ENCODE measurements at regions not wholly inside any gene's neighbourhood (a gene's known extent, or its start where the extent isn't known, plus 50 kb on each side); places are given as distances from the start of the nearest gene placed in this dataset.

DNA sequence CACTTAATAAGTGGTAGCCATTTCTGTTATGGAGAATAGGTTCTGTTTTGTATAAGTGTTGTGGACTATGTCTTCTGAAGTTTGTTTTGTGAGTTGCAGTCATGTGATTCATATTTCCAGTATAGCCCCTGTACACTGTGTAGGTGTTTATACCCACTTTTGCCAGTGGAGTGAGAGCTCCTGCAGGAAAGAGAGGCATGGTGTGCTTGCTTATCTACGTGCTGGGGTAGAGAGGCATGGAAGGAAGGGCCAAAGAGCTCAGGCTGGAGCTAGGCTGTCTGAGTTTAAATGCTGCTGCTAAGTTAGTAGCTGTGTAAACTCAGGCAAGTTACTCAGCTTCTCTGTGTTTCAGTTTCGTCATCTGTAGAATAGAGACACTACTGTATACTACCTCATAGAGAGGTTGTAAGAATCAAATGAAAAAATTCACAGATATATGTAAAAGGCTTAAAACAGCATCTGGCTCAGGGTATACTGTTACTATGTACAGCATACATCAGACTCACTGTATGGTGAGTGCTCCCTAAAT lies 88.2 kb upstream of the SLC38A2 start:
- no peak for DNase-seq

DNA sequence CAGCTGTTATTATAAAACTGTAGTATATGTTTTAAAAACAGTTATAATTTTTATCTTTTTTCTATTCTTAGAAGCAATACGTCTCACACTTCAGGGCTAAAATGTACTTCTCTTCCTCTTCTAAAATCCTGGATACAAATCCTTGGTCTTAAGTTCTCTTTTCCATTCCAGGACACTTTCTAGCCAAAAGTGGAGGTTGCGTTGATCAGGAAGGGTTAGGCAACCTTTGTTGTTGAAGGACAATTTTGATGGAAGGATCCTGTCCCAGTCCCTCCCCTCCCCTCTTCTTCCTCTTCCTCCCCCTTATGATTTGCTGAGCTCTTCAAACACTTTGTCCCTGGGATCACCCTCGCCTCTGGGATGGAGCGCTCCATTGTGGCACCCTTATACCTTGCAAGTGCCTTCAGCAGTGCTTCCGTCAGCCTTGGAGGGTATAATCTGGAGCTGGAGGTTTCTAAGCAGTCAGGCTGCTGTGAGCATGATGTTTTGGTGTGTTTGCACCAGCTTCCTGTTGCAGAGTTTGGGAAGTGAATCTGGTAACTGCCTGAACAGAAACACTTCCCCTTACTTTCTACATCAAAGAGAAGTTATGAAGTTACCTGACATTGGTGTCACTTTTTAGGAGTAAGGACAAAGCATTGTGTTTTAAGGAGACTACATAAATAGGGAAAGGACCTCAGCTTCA lies 87.4 kb upstream of the SLC38A2 start:
- DNase-seq: no peak

DNA sequence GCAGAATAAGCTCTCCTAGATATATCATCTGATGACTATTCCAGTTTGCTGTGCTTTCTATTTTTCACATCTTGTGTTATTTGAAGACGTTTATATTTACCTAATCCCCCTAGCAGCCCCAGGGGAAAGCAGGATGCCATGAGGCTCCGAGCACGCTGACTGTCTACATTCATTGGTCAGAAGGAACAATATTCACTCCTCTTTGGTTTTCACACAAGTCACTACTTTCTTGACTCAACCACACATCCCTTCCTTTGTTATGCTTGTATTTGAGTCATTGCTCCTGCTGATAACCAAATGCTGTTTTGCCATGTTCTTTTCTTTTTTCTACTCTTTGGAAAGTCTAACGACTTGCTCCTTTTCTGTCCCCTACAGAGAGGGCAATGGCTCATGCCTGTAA lies 86.5 kb upstream of the SLC38A2 start:
- no peak for DNase-seq

DNA sequence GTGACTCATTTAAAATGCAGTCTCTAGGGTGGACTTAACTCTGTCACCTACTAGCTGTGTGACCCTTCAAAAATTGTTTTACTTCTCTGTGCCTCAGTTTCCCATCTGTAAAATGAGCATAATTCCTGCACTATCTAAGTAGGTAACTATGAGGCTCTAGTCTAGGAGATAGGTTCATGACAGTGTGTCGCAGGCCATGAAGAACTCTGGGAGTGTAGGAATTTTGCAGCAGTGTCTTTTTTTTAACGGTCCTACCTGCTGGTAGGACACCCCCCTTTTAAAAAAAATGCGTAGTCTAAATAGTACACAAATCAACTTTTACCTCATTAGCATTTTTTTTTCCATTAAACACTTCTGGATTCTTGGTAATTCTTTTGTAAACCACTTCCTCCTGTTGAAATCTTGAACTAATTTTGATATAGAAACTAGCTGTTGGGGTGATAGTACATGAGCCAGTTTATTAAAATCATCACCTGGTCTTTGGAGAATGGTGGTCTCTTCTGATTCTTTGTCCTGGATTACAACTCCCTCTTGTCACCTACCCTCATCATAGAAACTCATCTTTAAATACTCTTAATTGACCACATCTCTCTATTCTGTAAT lies 86.0 kb upstream of the SLC38A2 start:
- DNase-seq: no peak

DNA sequence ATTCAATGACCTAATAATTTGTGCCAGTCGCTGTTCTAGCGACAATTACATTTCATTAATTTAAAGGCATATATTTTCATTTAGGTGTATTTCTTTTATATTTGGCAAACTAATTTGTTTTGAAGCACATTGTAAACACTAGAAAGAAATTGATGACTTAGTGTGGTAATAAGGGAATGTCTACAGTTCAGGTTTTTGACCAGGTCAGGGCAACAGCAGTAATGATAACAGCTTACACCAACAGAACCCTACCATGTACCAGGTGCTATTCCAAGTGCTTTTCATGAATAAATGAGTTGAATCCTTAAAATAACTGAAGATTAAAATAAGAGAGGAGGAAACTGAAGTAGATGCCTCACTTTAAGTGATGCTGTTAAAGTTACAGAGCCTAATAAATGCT lies 85.4 kb upstream of the SLC38A2 start:
- DNase-seq: no peak

DNA sequence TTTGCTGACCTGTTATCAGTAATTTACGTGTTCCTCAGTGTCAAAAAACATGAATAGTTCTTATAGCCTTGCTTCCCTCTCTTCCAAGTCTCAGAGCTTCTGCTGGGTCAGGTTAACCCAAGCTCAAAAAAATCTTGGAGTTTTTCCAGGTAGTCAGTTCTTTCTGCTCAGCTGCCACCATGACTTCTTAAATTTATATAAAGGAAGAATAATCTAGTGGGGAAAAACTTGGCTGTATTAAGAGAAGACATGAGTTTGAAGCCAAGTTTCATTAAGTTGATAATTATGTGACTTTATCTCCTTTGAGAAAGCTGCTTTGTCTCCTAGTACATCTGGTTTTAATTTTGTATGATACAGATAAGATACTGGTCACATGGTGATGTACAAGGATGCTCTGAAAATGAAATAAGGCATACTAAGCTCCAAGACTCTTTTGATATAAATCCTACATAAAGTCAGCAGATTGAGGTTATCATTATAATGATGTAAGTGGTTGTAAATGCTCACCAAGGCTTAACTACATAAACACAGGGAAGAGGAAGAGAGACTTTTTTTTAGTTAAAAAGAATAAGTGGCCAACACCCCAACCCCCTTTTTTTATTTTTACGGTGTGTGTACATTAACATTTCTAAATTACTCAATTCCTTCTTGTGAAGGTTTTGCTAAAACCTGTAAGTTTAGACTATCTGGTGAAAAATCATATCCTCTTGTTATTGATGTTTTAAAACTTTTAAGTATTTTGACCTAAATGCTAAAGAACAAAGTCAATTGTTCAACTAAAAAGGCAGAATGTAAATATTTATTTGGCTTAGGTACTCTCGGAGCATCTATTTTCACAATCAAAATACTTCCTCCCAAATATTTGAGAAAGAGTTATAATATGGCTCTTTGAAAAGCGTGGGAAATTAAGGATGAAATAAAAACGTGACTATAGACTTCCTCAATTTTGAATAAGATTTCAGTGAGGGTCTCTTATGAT lies 84.1 kb upstream of the SLC38A2 start:
- no peak for DNase-seq

DNA sequence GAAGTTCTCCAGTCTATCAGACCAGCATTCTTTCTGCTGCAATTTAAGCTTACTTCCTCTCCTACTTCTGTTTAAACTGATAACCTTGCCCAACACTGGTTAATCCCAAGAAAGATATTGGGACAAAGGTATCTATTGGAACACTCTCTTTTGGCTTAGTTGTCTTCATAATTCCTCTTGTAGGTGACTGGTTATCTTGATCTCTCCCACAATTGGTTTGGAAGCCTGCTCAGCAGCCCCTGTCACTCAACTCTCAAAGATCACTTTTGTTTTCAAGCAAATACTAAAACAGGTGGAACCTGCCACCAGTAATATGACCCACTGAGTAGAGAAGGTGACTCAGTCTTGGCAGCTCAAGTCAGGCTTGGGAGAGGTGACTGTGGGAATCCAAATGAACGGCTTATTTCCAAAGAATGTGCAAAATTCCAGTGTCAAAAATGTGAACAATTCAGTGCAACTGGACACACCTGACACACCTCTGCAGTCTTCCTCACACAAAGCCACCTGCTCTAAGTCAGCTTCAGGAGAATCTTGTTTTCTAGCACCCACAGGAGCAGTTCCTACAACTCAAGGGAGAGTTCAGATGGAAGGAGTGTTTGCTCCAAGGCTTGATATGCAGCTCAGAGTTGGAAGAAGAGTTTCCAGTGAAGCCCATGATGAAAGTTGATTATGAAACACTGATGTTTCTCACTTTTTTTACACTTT lies 83.2 kb upstream of the SLC38A2 start:
- DNase-seq: no peak

DNA sequence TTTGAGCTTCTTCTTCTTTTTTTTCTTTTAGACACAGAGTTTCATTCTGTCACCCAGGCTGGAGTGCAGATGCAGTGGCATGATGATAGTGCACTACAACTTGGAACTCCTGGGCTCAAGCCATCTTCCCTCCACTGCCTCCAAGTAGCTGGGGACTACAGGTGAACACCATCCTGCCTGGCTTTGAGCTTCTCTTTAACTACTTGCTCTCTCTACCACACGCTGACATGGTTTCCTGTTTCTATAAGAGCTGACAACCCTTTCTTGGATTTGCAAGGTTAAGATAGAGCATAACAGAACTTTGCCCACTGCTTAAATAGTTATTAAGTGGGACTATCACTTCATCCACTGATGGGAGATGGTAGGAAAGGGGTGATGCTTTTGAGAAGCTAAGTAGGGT lies 82.4 kb upstream of the SLC38A2 start:
- DNase-seq: no peak

DNA sequence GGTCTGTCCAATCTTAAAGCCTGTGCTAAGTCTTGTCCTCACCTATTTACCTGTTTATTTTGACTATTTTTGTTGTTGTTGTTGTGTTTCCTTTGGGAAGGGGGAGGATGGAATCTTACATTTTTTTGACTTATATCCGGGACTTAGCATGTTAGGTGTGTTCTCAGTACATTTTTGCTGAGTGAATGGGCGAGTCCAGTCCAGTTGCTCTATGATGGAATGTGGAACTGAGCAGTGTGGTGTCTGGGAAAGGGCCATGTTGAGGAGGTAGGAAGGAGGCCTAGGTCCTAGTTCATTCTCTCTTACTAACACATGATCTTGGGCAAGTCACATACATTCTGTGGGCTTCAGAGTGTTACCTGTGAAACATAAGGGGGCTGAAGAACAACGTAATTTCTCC lies 80.9 kb upstream of the SLC38A2 start:
- no peak for DNase-seq

DNA sequence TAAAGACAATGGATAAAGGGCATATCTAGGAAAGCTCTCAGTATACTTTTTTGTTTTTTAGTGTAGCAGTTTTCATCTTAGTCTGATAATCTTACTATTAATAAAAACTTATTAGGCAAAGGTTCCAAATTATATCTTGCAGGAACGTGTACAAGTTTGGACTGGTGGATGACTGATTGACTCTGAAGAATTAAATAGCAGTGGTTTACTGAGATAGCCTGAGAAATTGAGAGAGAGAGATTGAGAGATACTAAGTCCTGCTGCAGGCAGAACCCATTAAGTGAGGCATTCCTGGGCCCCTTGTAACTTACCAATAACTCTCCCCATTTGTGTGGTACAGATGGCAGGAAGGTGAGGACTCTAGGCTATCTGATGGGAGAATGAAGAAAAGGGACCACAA lies 80.2 kb upstream of the SLC38A2 start:
- no peak for DNase-seq

DNA sequence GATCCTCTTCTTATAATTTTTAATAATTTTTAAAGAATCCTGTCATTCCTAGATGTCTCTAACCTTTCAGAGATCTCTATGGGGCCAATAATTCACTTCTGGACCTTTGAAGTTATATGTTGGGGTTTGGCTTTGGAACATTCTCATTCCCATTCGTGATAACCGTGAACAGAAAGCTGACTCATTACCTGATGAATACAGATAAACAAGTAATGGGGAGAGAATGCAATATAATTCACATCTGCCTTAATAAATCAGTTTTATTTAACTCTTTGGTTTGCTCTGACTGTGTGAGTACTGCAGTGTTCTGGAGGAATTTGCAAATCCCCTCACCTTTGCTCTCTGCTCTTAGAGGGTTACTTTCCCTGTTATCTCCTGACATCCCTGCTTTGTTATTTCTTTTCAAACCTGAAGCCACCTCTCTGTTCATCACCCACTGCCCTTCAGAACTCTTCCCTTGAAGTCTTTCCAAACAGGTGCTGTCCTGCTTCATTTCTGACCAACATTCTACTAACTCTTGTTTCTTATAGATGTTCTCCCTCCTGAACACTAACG lies 79.6 kb upstream of the SLC38A2 start:
- no peak for DNase-seq

DNA sequence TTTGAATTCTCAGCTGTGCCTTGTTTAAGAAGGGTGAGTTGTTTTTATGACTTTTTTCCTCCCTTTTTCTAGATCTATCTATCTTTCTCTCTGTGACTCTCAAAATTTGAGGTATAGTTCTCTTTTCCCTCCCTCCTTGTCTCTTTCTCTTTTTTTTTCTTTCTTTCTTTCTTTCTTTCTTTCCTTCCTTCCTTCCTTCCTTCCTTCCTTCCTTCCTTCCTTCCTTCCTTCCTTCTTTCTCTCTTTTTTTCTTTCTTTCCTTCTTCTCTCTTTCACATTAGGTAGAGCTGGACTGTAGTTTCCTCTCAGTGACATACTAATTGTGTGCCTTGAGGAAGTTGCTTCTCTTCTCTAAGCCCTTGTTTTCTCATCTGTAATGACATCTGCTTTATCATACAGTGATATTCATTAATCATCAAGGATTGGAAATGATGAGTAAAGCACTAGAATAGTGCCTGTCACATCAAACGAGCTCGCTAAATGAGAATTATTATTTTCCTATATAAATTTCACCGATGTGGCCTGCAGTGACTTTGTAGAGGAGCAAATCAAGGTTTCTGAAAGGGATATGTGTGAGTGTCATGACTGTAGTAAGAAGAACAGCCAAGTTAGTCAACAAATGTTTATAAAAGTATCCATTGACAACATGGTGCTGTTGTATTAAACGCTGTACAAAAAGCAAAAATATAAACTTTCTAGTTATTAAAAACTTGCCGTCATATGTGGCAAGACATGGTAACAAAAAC lies 78.9 kb upstream of the SLC38A2 start:
- DNase-seq: no peak

DNA sequence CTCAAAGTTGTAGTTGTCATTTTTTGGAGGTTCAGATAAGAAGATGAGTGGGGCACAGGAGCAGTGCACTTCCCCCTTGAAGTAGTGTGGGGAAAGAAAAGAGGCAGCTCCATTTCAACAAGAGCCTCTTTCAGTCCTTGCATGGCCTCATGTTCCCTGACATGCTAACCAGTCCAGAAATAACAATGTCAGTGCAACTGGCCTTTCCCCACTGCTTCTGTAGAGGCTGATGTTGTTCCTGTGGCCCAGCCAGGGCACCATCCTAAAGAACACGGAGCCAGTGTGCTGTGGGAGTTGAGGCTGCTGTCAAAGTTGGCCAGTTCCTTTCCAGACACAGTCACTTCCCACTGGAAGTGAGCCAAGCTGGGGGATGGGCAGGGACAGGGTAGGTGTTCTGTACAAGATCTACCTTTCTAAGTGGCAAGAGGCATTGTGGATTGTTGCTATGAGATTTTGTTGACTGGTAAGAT lies 77.7 kb upstream of the SLC38A2 start:
- DNase-seq: no peak

DNA sequence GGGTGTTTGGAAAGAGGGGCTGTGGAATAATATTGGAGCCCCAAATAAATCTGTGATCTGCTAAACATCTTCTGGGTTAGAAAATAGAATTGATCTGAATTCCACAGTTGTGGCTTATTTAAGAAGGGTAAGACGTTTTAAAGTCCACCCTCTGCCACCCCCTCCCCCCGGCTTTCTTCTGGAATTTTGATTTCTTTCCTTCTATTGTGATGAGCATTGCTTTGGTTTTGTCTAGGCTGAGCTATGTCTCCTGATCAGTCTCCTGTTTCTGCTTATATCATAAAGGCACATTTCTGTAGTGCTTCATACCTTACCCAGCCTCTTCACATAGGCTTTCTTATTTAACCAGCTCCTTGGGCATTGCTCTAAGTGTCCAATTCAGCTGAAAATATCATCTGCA lies 77.3 kb upstream of the SLC38A2 start:
- no peak for DNase-seq

DNA sequence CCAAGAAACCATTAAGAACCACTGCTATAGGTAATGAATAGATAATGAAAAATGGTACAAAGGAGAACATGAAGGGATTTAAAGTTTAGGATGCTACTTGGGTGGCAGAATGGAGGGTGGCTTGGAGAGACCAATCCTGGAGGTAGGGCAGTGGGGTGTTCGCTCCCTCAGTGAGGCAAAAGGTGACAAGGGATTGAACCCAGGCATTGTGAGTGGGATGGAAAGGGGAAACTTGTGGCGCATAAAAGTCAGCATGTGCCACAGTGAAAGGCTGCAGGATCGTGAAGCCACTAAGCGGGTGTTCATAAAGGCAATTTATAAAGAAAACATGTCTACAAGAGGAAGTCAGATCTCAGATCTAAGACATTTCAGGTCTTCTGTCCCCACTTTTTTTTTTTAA lies 76.7 kb upstream of the SLC38A2 start:
- DNase-seq: no peak

DNA sequence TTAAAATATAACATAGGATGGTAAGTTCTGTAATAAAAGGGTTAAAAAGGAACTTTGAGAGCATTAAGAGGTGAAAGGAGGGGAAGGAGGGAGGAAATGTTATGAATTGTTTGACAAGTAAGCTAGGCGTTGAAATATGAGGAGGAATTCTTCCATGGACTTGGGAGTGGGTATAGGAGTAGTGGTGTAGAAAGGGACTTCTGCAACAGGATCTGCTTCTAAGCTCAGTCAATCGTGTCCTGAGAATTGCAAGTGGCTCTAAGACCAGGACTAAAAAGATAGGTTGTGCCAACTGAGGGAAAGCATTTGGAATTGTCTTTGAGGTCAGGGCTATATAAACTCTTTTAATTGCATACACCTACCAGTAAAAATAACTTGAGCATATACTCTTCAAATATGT lies 74.1 kb upstream of the SLC38A2 start:
- no peak for DNase-seq

DNA sequence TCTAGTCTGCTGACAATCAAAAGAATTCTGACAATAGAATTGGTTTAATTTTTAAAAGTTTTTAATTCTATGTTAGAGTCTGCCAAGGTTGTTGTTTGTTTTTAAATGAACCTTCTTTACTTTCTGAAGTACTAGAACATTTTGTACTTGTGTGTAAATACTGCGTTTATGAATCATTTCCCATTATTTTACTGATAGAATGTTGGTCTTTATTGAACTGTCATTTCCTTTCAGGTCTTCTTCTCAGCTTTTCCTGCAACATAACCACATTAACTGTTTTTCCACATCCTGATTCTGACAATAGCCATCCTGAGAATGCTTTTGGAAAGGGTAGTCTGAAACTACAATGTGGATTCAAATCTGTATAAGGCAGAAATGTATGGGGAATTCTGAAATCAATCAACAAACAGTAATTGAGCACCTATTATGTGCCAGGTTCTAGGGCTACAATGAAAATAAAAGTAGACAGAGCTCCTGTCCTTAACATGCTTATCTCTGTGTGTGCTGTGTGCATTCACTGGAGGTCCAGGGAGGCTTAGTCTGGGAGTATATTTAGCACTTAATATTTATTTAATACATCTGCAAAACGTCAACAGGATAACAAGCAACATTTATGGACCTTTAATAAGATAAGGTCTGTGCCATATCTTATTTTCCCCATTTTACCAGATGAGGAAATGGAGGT lies 73.1 kb upstream of the SLC38A2 start:
- DNase-seq: no peak

DNA sequence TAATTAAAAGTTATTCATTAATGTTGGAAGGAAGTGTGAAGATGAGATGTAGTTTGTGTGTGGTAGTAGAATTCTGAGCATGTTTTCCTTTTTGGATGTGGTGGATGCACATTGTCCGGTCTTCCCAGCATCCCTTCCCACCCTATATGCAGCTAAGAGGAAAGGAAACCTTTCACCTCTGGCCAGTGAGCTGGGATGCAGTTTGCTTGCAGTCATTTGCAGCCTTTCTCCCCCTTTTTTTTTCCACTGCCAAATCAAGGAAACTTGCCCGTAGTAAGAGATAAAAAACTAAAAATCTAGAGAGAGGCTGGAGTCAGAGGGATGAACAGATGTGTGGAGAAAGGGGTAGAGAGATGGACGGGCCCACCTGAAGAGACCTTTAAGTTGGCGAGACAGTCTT lies 72.5 kb upstream of the SLC38A2 start:
- no peak for DNase-seq

DNA sequence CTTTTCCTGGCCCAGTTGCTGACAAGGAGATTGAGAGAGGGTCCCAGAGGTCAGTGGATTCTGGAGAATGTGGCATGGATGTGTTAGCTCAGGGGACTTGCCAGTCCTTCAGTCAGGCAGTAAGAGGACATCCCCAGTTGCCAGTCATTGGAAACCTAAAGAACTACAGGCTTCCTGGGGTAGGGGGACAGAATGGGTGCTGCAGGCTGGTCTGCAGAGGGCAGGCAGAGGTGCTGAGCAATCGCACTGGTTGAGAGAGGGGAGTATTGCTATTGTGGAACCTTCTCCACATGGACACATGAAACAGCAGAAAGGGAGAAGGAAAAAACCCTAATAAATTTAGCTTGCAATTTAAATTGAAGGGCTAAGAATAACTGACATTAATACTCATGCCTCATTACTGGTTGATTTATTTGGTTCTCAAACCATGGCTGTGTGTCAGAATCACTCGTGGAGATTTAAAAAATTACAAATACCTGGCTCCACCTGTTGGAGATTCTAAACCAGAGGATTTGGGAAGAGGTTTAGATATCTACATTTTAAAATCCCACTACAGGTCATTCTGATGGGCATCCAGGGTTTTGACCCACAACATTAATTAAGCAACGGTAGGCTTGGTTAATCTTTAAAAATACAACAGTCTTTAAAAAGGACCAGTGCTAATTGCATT lies 71.2 kb upstream of the SLC38A2 start:
- DNase-seq: no peak

DNA sequence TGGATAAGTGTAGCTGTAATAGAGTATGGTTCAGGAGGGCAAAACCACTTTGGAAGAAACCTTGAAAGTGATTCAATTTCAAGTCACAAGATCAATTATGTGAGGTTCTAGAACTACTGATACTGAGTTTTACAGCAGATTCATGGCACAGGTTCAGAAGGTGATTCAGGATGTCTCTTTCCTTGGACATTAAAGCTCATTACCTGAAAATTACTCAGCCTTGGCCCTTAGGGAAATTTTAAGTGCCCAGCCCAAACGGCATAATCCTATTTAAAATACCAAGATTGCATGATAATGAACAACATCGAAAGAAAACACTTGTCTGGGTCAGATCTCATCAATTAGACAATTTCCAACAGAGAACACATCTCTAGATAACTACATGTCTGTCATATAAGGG lies 70.2 kb upstream of the SLC38A2 start:
- no peak for DNase-seq

DNA sequence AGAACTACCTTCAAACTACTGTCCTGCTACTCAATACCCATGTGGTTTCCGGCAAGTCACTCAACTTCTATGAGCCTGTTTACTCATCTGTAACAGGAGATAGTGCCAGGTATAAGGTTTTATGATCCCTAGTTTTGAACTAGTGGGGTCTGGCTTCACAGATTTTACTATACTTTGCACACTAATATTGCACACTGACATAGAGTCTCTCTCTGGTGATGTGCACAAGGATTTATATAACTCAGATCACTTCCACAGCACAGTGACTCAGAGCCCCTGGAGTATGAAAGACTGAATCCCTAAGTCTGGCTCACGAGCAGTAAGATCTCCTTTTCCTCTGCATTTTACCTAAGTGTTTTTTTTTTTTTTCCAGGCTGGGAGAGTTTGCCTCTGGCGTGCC lies 69.7 kb upstream of the SLC38A2 start:
- no peak for DNase-seq

All from activated T-cell treated with anti-CD3 and anti-CD28 coated beads for 4 hours (primary cell).